NCI-H146 treated with DMSO at 0.1 percent for 48 hours (cell line): ENCODE measurements at regions not wholly inside any gene's neighbourhood (a gene's known extent, or its start where the extent isn't known, plus 50 kb on each side); places are given as distances from the start of the nearest gene placed in this dataset.

Experiments used
- DNase-seq: peaks from one replicate; lab custom pipeline; 2025; ENCODE audit not compliant: unreplicated experiment; lab: John Stamatoyannopoulos, UW

DNA sequence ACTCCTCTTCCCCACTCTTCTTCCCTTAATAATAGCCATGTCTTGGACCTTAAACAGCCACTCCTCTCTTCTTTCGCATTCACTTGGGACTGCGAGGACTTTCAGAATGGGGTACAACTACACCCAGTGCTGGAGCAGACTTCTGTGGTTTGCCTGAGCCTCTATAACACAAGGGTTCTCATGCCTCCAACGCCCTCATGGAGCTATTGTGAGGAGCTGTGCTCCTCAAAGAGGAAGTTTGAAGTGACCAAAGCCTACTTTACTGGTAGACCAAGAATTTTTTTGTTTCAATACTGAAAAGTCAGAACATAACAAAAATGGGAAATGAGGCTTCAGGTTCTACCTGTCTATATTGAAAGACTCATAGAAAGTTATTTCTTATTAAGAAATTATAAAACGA, 316.4 kb downstream of the PIK3R1 start:
- DNase-seq = no peak

DNA sequence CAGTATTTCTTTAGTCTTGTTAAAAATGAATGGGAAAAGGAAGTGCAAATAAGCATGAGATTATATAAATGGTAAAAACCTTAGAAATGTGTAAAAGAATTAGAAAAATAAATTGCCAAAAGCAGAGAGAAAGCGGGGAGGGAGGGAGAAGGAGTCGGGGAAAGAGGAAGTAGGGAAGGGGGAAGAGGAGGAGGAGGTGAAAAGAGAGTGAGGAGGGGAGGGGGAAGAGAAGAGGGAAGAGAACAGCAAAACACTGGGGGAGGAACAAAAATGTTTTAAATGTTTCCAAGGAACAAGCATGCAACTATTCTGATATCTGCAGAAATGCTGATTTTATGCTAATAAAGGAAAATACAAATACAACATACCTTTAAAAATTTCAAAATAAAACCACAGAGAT, 317.5 kb downstream of the PIK3R1 start:
- DNase-seq = no peak

DNA sequence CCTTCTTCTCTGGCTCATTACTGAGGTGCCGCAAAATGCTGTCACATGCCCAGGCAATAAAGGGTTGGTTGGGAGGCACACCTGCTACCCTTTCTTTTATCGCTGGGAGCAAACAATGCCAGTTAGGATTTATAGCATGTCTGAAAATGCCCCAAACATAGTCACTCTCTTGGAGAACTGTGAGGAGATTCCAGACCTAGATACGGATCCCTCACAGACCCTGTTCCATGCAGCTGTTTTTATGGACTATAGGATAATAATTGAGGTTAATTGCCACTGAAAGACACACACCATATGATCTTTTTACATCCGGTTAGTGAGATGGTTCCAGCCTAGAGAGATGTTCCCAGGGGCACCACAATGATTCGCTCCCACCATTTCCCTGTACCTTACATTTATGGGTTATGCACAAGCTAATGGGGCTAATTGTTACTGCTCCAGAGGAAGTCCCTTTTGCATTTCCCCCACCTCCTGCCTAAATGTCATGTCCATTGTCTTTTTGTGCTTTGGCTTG, 318.1 kb downstream of the PIK3R1 start:
- DNase-seq = no peak

DNA sequence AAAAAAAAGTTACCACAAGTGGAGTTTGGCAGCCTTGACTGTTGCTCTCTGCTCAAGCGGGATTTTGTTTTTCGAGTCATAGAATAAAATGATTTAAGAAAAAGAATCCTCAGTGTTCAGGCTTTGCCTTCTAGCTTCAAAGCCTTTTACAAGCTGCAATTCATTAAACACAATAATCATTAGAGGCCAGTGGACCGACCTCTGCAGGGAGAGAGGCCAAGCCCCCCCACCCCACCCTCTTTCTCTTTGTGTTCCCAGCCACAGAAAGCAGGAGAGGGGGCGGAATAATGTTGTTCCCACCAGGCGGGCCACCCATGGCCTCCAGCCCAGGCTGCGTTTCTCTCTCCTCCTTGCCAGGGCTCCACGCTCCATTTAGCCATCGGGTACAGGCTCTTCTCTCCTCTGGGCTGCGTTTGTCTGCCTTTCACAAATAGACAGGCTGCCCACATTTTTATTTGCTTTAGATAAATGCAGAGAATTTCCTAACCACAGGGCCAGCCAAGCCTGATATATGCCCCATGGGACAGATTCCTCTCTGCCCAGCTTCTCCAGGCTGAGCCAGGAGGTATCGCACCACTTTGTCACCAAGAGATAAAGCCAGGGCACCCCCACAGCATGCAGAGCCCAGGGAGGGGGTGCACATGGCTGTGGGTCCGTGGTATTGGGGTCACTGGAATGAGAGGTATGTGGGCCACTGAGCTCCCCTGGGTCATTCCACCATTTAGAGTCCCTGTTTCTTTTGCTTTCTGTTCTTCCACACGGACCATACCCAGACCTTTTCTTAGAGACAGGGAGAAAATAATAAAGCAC, 318.8 kb downstream of the PIK3R1 start:
- DNase-seq = no peak

DNA sequence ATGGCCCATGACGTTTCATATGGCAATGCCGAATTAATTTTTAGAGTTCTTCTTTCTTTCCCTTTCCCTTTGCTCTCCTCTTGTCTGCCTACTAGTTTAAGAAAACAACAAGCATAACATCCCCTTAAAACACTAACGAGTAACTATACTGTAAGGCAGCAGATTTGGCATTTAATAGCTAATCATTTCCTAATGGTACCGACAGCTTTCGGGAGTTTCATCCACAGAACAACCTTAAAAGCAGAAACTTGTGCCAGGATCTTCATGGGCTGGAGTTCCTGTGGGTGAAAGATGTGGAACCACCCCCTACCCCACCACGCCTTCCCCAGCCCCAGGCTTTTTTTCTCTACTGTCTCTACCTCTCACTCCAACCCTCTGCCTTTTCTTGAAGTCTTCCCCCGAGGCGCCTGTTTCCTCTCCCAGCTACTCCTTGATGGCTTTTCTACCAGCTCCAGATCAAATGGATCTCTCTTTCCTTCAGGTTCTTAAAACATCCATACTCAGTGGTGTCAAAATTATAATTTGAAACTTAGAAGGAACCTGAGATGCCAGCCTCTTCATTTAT, 319.5 kb downstream of the PIK3R1 start:
- no peak for DNase-seq

DNA sequence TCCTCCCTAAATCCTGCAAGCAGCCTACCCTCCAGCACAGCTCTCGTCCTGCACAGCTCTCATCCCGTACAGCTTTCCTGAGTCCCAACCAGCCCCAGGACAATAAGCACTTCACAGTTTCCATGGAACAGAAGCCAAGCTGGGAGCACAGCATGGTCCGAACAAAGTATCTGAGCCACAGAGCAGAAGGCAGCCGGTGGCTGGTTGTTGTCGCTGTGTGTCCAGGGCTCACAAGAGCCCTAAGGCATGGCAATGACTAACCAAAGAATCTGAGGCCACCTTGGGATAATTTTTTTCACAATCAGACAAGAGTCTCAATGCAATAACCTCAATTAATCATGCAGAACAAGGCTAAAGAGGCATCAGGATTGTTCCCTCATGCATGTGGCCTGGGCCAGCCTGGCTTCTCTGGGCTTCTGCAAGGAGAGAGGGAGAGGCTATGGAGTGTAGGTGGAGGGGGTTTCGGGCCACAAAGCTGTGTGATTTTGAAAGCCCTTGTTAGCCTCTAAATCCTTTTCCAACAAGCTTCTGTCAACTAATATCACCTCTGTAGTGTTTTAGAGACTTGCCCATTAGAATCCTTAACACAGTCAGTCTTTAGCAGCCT, 323.4 kb downstream of the PIK3R1 start:
- DNase-seq = no peak

DNA sequence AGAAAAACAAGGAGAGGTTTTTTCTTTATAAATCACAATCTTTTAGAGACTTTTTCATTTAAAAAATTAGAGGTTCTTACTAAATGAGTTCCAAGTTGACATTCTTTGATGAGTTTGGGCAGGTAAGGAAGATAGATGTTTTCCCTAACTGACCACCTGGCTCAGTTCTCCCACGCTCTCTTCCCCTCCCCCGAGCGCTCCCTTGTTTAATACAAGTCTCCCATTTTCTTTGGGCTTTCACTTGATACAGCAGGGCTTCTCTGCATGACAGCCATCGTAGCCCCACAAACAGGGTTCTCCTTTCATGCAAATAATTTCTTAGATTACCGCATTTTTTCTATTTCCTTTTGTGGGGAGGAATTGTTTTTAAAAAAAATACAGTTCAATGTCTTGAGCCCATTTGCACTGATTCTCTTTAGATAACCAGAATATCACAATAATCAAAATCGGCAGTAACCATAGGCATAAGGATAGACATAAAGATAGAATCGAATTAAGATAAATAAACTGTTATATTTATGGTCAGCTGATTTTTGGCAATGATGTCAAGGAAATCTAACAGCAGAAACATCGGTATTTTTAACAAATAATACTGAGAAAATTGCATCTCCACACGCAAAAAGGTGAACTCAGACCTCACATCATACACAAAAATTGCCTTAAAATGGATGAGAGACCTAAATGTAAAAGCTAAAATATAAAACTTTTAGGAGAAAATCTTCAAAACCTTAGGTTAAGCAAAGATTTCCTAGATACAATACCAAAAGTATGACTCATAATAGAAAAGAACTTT, 325.4 kb downstream of the PIK3R1 start:
- DNase-seq = no peak

DNA sequence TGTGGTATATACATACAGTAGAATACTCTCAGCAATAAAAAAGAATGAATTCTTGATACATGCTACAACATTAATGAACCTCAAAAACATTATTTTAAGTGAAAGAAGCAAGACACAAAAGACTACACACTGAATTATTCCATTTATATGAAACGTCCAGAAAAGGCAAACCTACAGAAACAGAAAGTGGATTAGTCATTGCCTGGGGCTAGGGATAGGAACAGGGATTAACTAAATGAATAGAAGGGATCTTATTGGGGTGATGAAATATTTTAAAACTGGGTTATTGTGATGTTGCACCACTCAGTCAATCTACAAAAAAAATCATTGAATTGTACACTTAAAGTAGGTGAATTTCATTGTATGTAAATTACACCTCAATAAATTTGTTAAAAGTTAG, 326.7 kb downstream of the PIK3R1 start:
- DNase-seq = no peak

DNA sequence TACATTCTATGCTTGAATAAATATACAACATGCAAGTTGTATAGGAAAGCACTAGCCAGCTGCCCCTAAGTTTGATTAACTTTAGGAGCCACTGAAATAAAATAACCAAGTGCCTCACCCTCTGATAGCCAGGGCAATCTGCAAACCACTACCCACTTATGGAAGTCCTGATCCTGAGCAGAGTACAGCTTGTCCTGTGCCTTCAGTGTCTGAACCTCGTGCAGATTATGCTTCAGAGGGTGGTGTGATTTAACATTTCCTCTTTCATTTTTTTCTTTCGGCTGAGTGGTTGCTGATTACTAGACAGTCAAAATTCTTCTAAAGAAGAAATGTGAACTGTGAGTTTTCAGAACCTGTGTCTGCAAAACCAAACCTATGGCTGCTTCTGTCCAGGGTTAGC, 327.7 kb downstream of the PIK3R1 start:
- DNase-seq = no peak

DNA sequence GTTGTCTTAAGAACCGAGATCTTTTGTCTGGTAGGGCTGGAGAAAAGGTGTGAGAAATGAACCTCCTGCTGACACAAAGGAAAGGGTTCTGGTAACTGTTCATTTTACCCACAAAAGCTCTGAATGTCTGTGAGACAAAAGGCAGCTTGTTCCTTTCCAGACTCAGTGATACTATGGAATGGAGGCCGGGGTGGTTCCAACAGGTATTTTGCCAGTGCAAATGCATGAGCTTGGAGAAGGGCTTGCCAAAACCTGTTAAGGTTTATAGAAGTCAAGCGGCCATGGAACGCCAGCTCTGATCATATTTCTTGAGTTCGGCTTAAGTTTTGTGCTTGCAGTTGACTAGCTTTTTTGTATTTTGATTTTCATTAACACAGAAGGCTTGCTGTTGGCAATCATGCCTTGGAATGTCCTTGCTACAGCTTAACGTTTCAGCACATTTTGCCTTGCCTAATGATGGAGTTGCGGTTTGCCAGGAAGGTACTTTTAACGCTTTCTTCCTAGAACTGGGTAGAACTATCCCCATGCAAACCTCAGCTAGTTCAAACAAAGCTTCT, 328.6 kb downstream of the PIK3R1 start:
- no peak for DNase-seq

DNA sequence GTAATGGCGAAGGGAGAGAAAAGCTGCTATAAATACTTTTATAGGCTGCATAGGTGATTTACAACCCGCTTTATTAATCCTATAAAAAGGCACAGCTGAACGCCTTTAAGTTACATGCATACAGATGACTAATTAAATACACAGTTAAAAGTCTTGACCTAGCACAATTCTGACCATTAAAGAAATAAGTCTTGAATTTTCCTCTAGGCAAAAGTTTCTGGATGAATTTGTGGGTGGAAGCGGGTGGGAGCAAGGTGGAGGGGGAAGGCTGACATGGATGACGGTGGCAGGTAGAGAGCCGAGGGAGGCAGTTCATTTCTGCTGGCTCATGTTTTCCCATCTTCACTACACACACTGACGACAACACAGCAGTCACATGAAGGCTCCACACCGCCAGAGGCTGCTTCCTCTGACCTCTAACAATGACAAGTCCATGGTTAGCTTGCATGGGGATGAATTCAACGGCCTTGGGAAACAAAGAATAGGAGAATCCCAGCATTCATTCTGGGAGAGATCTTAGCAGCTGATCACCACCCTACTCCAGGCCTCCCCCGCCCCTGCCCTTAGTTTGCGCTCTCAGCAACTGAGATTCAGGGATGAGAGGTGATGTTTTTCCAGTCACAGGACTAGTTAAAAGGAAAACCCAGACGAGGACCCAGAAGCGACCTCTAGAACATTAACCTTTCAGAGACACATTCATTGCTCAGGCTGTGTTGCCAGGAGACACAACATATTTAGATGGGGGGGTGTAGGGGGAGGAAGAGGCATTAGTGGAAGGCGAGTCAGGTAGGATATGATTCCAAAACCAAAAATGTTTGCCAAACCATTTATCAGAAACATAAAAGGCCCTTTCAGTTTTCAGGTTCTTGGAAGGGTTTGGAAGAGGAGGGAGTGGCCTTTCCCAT, 329.3 kb downstream of the PIK3R1 start:
- DNase-seq = no peak

DNA sequence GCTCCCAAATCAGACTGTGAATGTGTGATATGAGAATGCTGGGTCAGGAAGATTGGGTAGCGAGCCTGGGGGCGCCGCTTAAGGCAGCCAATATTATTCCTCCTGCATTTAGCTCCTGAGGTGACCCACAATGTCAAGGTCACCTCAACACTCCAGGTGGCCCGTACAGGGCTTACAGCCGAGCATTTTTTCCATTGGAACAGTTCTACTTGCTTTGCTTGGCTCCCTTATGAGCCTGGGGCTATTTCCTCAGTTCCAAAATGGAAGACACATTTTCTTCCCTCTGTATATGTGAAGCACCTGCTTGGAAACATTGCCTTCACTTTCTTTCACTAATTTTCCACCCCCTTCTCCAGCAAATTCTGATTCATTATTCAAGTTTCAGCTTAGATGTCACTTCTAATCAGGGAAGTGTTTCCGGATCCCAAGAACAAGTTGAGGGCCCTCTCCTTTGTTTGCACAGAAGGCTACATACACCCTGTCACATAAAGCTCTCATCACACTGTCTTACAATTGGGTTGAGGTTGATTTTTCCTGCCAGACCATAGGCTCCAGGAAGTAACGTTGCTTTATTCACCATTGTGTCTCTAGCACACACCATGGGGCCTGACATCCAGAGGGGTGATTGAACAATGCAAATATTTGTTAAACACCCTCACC, 330.2 kb downstream of the PIK3R1 start:
- DNase-seq = no peak

DNA sequence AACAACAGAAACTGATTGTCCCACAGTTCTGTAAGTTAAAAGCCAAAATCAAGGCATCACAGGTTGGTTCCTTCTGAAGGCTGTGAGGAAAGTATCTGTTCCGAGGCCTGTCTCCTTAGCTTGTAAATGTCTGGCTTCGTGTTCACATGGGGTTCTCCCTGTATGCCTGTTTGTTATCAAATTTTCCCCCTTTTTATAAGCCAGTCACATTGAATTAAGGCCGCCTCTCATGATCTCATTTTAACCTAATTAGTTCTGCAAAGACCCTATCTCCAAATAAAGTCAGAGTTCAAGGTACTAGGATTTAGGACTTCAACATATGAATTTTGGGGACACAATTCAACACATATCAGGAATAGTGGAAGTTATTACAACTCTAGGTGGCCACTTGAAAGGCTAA, 331.5 kb downstream of the PIK3R1 start:
- DNase-seq = no peak

DNA sequence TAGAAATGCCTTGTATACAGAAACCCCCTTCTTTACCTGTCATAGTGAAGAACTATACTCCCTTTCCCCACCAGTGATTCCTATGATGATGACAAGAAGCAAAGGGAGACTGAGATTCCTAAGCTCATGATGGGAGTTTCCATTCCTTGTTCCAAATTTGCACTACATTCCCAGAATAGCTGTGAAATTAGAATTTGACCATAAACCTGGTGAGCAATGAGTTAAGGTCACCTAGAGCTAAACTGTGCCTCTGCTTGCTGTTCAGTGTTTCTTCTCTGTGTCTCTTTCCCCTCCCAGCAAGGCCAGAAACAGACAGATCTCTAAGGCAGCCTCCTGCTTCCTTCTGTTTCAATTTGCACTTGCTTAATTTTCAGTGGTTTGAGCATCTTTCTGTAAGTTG, 332.1 kb downstream of the PIK3R1 start:
- DNase-seq = no peak

DNA sequence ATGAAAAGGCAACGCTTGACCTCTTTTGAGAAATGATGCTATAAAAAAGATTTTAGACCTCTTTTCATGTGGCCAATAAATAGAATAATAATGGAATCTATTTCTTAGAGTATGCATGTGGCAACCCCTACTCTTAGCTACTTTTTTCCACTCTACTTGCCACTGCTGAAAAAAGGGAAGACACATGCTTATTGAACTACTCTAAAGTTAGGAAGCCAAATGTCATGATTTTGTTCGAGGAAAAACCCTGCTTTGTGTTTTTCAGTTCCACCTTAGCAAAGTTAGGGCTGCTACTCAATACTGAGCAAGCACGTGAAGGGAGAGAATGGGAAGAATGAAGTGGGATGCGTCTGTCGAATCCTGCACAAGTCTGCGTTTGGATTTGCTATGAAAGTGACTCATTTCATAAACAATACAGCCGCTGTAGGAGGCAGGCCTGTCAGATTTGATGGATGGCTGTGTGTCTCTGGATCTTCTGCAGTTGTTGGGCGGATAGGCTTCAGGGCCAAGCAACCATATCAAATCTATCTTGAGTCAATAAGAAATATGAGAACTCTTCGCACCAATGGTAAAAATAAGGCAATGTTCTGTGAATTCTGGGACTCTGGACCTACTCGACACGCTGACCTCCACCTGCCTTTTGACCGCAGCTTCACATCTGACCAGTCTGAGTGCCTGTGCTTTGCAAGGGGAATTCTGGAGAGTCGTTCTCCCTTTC, 333.6 kb downstream of the PIK3R1 start:
- no peak for DNase-seq

DNA sequence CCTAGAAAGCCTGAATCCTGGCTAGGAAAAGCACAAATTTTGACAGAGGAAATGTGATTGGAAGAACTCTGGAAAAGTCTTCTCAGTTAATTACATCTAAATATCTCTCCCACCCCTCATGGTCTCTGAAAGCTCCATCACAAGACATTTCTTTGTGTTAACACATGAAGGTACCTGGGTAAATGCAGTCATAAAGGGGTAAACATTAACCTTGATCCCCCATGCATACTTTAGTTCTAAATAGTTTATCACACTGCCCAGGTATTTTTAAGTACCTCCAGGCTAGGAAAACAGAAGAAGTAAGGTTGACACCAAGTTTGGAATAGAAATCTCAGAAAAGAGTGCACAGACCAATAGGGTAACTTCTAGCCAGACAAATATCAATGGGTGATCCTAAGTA, 334.5 kb downstream of the PIK3R1 start:
- no peak for DNase-seq

DNA sequence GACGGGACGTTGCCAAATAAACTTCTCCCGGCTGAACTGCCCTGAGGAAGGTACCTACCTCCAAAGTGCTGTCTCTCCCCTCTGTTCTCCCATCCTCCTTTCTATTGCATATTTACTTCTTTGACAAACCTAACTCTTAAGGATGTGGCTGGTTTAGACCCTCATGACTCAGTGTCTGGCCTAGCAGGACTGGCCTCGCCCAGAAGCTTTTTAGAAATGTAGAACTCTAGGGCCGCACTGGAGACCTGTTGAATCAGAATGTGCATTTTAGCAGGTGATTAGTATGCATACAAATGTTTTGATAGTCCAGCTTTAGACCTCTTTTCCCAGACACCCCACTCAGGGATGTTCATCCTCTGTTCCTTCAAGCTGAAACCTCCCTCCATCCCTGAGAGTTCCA, 335.9 kb downstream of the PIK3R1 start:
- DNase-seq = no peak

DNA sequence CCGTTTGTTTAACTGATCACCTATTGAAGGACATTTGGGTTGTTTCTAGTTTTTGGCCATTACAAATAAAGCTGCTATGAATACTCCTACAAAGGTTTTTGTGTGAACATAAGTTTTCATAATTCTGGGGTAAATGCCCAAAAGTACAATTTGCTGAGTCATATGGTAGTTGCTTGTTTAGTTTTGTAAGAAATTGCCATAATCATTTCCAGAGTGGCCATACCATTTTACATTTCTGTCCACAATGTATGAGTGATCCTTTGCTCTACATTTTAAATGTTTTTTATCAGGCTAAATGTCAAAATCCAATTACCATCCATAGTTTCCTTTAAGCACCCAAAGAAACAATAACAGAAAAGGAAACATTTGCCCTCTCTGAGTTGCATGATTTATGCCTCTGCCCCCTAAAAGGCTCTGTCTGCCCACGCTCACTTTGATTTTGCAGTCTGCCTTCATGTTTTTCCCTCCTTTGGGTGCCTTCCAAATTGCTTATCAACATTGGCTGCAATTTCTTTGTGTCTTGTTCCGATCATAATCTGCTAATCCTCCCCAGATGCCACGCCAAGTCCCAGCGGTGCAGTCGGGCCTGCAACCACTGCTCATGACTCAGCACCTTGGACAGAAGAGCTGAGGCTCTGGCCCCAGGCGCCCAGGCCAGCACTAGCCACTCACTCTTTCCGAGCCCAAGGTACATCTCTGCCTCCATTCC, 339.2 kb downstream of the PIK3R1 start:
- DNase-seq = no peak
